HCT116 (cell line): ENCODE measurements at regions not wholly inside any gene's neighbourhood (a gene's known extent, or its start where the extent isn't known, plus 50 kb on each side); places are given as distances from the start of the nearest gene placed in this dataset.

Source experiments
- ATAC-seq: fragments of 200-7000 bp; cut with Tn5 transposase; 2 replicates; pipeline ENCODE4 v1.9.1; 2020; ENCODE audit warnings: mild to moderate bottlenecking, moderate library complexity
- BruUV-seq: library from RNA; stranded (reverse); fragments of 400-500 nt; replicated peaks from 2 replicates; lab custom pipeline; 2021; lab: Mats Ljungman, UMichigan
- CTCF ChIA-PET: fragments of 300-600 bp; sonication (Branson Sonifier 250); formaldehyde crosslinking; loops from one replicate; lab custom pipeline; 2021; ENCODE audit warnings: antibody characterized with exemption; lab: Charles Lee
- POLR2A ChIA-PET: fragments of 300-600, 350-600 bp; sonication (Branson Sonifier 250); formaldehyde crosslinking; loops from one replicate; lab custom pipeline; 2021; ENCODE audit warnings: antibody characterized with exemption; lab: Charles Lee
- RAD21 ChIA-PET, 2 experiments: fragments of 300-600 bp; sonication (Branson Sonifier 250); formaldehyde crosslinking; loops; one replicate each; lab custom pipeline; 2023; ENCODE audit warnings: low total read pairs in 2 of 2; ENCODE audit not compliant: uncharacterized antibody in 2 of 2, unreplicated experiment in 2 of 2, low non-redundant PET in 1 of 2; lab: Charles Lee
- DNase-seq: peaks from one replicate; pipeline ENCODE4 v3.0.0-alpha.2; 2010; ENCODE audit warnings: low read depth, low spot score
- H2AFZ ChIP-seq: fragments of 200-600 bp; shearing (Covaris generic), sonication (generic); 2 replicates; pipeline ENCODE4 v1.6.1; 2017; ENCODE audit warnings: low read depth, mixed run types, mixed read lengths, antibody characterized with exemption, low read length; ENCODE audit not compliant: poor library complexity, severe bottlenecking
- H3K27ac ChIP-seq: 2 replicates; pipeline ENCODE4 v1.5.1; 2012; ENCODE audit warnings: low read depth, low read length
- H3K27me3 ChIP-seq: fragments of 200-600 bp; sonication (generic); 2 replicates; pipeline ENCODE4 v1.6.1; 2016; ENCODE audit warnings: mixed run types, low read length, mixed read lengths; ENCODE audit not compliant: insufficient read depth
- H3K36me3 ChIP-seq, 2 experiments: fragments of 200-500 bp in 1 of 2; fragments of 200-600 bp in 1 of 2; sonication (Bioruptor generic) in 1 of 2; sonication (generic) in 1 of 2; 2 replicates each; pipeline versions ENCODE4 v1.5.1 to v1.6.1; 2014 to 2016; ENCODE audit warnings: low read length in 2 of 2, inconsistent platforms in 1 of 2, mixed read lengths in 1 of 2, mixed run types in 1 of 2; ENCODE audit not compliant: insufficient read depth in 2 of 2, control insufficient read depth in 1 of 2
- H3K4me1 ChIP-seq, 2 experiments: fragments of 200-600 bp in 1 of 2; sonication (generic) in 1 of 2; 2 replicates each; pipeline versions ENCODE4 v1.5.1 to v1.6.1; 2012 to 2017; ENCODE audit warnings: low read length in 2 of 2, inconsistent platforms in 1 of 2, mild to moderate bottlenecking in 1 of 2, mixed read lengths in 1 of 2, mixed run types in 1 of 2, moderate library complexity in 1 of 2; ENCODE audit not compliant: insufficient read depth in 2 of 2, control insufficient read depth in 1 of 2
- H3K4me2 ChIP-seq: fragments of 200-600 bp; sonication (generic); 2 replicates; pipeline ENCODE4 v1.6.1; 2017; ENCODE audit warnings: mixed run types, low read length, mixed read lengths
- H3K4me3 ChIP-seq, 2 experiments: fragments of 200-600 bp in 1 of 2; sonication (generic) in 1 of 2; replicated peaks in 1 of 2; 2 replicates each; pipeline ENCODE4 v1.5.1; 2011 to 2016; ENCODE audit warnings: low read length in 2 of 2, control low read depth in 1 of 2, low read depth in 1 of 2, mild to moderate bottlenecking in 1 of 2, mixed read lengths in 1 of 2, mixed run types in 1 of 2
- H3K79me2 ChIP-seq: fragments of 200-600 bp; sonication (generic); 2 replicates; pipeline ENCODE4 v1.6.1; 2017; ENCODE audit warnings: mild to moderate bottlenecking, mixed run types, low read length, moderate library complexity, mixed read lengths; ENCODE audit not compliant: insufficient read depth
- H3K9ac ChIP-seq: fragments of 200-600 bp; sonication (generic); 2 replicates; pipeline ENCODE4 v1.6.1; 2016; ENCODE audit warnings: low read length, mixed read lengths
- H3K9me2 ChIP-seq: fragments of 200-600 bp; sonication (generic), shearing (Covaris generic); 2 replicates; pipeline ENCODE4 v1.6.1; 2017; ENCODE audit warnings: mixed run types, mild to moderate bottlenecking, moderate library complexity; ENCODE audit not compliant: insufficient read depth
- H3K9me3 ChIP-seq, 2 experiments: fragments of 200-500 bp in 1 of 2; fragments of 200-600 bp in 1 of 2; sonication (Bioruptor generic) in 1 of 2; sonication (generic) in 1 of 2; 2 replicates each; pipeline ENCODE4 v1.6.1; 2014 to 2017; ENCODE audit warnings: low read length in 2 of 2, mixed read lengths in 2 of 2, inconsistent platforms in 1 of 2, low read depth in 1 of 2, mild to moderate bottlenecking in 1 of 2, mixed run types in 1 of 2, moderate library complexity in 1 of 2; ENCODE audit not compliant: control insufficient read depth in 1 of 2, insufficient read depth in 1 of 2
- H4K20me1 ChIP-seq: fragments of 200-600 bp; sonication (generic), shearing (Covaris generic); 2 replicates; pipeline ENCODE4 v1.6.1; 2017; ENCODE audit warnings: mixed run types, mild to moderate bottlenecking, moderate library complexity; ENCODE audit not compliant: insufficient read depth
- EGR1 ChIP-seq: IDR thresholded peaks from 2 replicates; pipeline ENCODE4 v1.6.1; 2012; ENCODE audit warnings: low read depth
- EZH2 ChIP-seq: fragments of 200-600 bp; sonication (generic); IDR thresholded peaks from 2 replicates; pipeline ENCODE4 v1.6.1; 2017; ENCODE audit warnings: antibody characterized with exemption, mixed run types
- FOSL1 ChIP-seq: IDR thresholded peaks from 2 replicates; pipeline ENCODE4 v1.6.1; 2012; ENCODE audit warnings: low read depth
- JUND ChIP-seq: IDR thresholded peaks from 2 replicates; pipeline ENCODE4 v1.6.1; 2012
- POLR2AphosphoS5 ChIP-seq: IDR thresholded peaks from 2 replicates; pipeline ENCODE4 v1.6.1; 2011; ENCODE audit warnings: mild to moderate bottlenecking, low read depth, low read length, moderate library complexity
- RAD21 ChIP-seq: IDR thresholded peaks from 2 replicates; pipeline ENCODE4 v1.6.1; 2012; ENCODE audit warnings: low read depth, mild to moderate bottlenecking
- TCF7L2 ChIP-seq: IDR thresholded peaks from 2 replicates; pipeline ENCODE4 v1.7.0; 2011; ENCODE audit warnings: borderline replicate concordance, inconsistent platforms; ENCODE audit not compliant: insufficient read depth, insufficient read length; ENCODE audit errors: extremely low read depth
- YY1 ChIP-seq: IDR thresholded peaks from 2 replicates; pipeline ENCODE4 v1.6.1; 2011; ENCODE audit warnings: low read length, low read depth, moderate library complexity, mild to moderate bottlenecking; ENCODE audit not compliant: insufficient replicate concordance; ENCODE audit errors: extremely low read depth
- ZFX ChIP-seq: fragments of 450-650 bp; IDR thresholded peaks from 2 replicates; pipeline ENCODE4 v1.6.1; 2017
- ZNF274 ChIP-seq: fragments of 200-500 bp; sonication (Bioruptor generic); IDR thresholded peaks from 2 replicates; pipeline ENCODE4 v1.6.1; 2014; ENCODE audit warnings: mild to moderate bottlenecking, low read depth, low read length, inconsistent platforms
- intact Hi-C: fragments of 100-400 bp; cut with micrococcal nuclease; formaldehyde crosslinking; loops from 2 replicates; pipeline ENCODE4 v1.10.0; 2022
- TF ChIP-seq, protein P1 (sequence below), 3 experiments: fragments of 200-600 bp in 1 of 3; sonication (generic) in 1 of 3; IDR thresholded peaks in 2 of 3; conservative IDR thresholded peaks in 1 of 3; 2 replicates each; pipeline ENCODE4 v1.5.1; 2012 to 2017; ENCODE audit warnings: low read depth in 2 of 3, low read length in 2 of 3, antibody characterized with exemption in 1 of 3, borderline replicate concordance in 1 of 3, control low read depth in 1 of 3, mild to moderate bottlenecking in 1 of 3, mixed read lengths in 1 of 3, mixed run types in 1 of 3, moderate library complexity in 1 of 3; ENCODE audit not compliant: insufficient read depth in 1 of 3
- TF ChIP-seq, protein P2 (sequence below): IDR thresholded peaks from 2 replicates; pipeline ENCODE4 v1.6.1; 2011; ENCODE audit warnings: mild to moderate bottlenecking, low read length, moderate library complexity; ENCODE audit not compliant: insufficient replicate concordance; ENCODE audit errors: extremely low read depth
- TF ChIP-seq, protein P3 (sequence below): IDR thresholded peaks from 2 replicates; pipeline ENCODE4 v1.6.1; 2012

DNA sequence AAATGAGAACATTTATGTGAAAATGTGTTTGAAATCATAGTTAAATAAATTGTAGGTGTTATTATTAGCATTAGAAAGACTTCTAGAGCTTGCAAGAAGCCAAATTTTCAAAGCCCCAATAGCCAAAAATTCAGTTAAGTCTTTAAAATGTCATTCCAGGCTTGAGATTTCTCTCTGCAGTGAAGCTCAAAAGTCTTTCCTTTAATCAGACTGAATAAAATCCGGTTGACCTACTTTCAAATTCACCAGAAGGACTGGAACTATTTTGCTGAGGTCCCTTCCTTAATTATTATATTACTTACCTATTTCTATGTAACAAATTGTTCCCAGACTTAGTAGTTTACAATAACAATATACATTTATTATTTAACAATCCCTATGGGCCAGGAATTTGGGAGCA lies 112.2 kb upstream of the TRPM3 start:
- H3K9me3 ChIP-seq, result no peaks in the 10 kb centered on the region
- ATAC-seq, result no peak
- no peak overlapping the region for H2AFZ ChIP-seq
- H3K4me1 ChIP-seq, result no peaks in the 10 kb centered on the region
- no peak for DNase-seq
- H3K9me2 ChIP-seq, result no peaks in the 10 kb centered on the region
- intact Hi-C loops, result no loop called here
- H3K4me2 ChIP-seq, result no peak overlapping the region
- RAD21 ChIA-PET, result no interaction called here
- H3K36me3 ChIP-seq, result no peaks in the 10 kb centered on the region
- H3K79me2 ChIP-seq, result no peaks in the 10 kb centered on the region
- BruUV-seq, result no TSS peak
- no peak overlapping the region for H3K9ac ChIP-seq
- H3K4me3 ChIP-seq, result no peak overlapping the region
- POLR2A ChIA-PET, result no interaction called here
- TF ChIP-seq FOSL1 (no peak), ZFX (no peak), RAD21 (no peak), JUND (no peak), EZH2 (no peak), YY1 (no peak), ZNF274 (no peak), TCF7L2 (no peak), EGR1 (no peak), POLR2AphosphoS5 (no peak)
- TF ChIP-seq, protein P1, sequence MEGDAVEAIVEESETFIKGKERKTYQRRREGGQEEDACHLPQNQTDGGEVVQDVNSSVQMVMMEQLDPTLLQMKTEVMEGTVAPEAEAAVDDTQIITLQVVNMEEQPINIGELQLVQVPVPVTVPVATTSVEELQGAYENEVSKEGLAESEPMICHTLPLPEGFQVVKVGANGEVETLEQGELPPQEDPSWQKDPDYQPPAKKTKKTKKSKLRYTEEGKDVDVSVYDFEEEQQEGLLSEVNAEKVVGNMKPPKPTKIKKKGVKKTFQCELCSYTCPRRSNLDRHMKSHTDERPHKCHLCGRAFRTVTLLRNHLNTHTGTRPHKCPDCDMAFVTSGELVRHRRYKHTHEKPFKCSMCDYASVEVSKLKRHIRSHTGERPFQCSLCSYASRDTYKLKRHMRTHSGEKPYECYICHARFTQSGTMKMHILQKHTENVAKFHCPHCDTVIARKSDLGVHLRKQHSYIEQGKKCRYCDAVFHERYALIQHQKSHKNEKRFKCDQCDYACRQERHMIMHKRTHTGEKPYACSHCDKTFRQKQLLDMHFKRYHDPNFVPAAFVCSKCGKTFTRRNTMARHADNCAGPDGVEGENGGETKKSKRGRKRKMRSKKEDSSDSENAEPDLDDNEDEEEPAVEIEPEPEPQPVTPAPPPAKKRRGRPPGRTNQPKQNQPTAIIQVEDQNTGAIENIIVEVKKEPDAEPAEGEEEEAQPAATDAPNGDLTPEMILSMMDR (IDR thresholded peaks at IDR 0.05 in 2 of 3, conservative IDR thresholded peaks at IDR 0.05 in 1 of 3; ENCODE audit: borderline replicate concordance in 1 of 3, insufficient read depth in 1 of 3, low read depth in 2 of 3, low read length in 2 of 3), result no peak
- TF ChIP-seq, protein P2, sequence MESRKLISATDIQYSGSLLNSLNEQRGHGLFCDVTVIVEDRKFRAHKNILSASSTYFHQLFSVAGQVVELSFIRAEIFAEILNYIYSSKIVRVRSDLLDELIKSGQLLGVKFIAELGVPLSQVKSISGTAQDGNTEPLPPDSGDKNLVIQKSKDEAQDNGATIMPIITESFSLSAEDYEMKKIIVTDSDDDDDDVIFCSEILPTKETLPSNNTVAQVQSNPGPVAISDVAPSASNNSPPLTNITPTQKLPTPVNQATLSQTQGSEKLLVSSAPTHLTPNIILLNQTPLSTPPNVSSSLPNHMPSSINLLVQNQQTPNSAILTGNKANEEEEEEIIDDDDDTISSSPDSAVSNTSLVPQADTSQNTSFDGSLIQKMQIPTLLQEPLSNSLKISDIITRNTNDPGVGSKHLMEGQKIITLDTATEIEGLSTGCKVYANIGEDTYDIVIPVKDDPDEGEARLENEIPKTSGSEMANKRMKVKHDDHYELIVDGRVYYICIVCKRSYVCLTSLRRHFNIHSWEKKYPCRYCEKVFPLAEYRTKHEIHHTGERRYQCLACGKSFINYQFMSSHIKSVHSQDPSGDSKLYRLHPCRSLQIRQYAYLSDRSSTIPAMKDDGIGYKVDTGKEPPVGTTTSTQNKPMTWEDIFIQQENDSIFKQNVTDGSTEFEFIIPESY, result no peak
- TF ChIP-seq, protein P3, sequence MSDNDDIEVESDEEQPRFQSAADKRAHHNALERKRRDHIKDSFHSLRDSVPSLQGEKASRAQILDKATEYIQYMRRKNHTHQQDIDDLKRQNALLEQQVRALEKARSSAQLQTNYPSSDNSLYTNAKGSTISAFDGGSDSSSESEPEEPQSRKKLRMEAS, result no peak
- TF ChIP-seq, all 23 proteins: peak for 0
- CTCF ChIA-PET, result no interaction called here
- Histone ChIP-seq H3K27ac (no peak overlapping the region), H4K20me1 (no peaks in the 10 kb centered on the region), H3K27me3 (peaks cover 5% of the 10 kb centered on the region)
